AG04449 (cell line): ENCODE measurements at regions not wholly inside any gene's neighbourhood (a gene's known extent, or its start where the extent isn't known, plus 50 kb on each side); places are given as distances from the start of the nearest gene placed in this dataset.

Experiments used
- CTCF ChIA-PET: fragments of 350-600 bp; formaldehyde crosslinking; extraction: SDS; loops from one replicate; lab custom pipeline; 2021; ENCODE audit warnings: antibody characterized with exemption; lab: Yijun Ruan, JAX
- POLR2A ChIA-PET: fragments of 400-600, 350-600 bp; formaldehyde crosslinking; extraction: SDS; loops from one replicate; lab custom pipeline; 2020; ENCODE audit warnings: antibody characterized with exemption, inconsistent platforms; lab: Yijun Ruan, JAX
- DNase-seq: peaks from one replicate; pipeline ENCODE4 v3.0.0-alpha.2; 2010; ENCODE audit warnings: low read depth, low spot score
- H3K4me3 ChIP-seq: 2 replicates; pipeline ENCODE4 v1.5.1; 2011; ENCODE audit warnings: low read depth, mild to moderate bottlenecking, control low read depth, low read length
- TF ChIP-seq, protein P1 (sequence below): IDR thresholded peaks from one replicate; pipeline ENCODE4 v1.5.1; 2011; ENCODE audit warnings: mild to moderate bottlenecking, moderate library complexity, low read length, control low read depth, inconsistent platforms; ENCODE audit not compliant: insufficient read depth; ENCODE audit errors: missing control alignments

- H3K4me3 ChIP-seq: no peak overlapping the region
- DNase-seq: no peak
- POLR2A ChIA-PET: no interaction called here
- CTCF ChIA-PET: no interaction called here
- TF ChIP-seq, protein P1, sequence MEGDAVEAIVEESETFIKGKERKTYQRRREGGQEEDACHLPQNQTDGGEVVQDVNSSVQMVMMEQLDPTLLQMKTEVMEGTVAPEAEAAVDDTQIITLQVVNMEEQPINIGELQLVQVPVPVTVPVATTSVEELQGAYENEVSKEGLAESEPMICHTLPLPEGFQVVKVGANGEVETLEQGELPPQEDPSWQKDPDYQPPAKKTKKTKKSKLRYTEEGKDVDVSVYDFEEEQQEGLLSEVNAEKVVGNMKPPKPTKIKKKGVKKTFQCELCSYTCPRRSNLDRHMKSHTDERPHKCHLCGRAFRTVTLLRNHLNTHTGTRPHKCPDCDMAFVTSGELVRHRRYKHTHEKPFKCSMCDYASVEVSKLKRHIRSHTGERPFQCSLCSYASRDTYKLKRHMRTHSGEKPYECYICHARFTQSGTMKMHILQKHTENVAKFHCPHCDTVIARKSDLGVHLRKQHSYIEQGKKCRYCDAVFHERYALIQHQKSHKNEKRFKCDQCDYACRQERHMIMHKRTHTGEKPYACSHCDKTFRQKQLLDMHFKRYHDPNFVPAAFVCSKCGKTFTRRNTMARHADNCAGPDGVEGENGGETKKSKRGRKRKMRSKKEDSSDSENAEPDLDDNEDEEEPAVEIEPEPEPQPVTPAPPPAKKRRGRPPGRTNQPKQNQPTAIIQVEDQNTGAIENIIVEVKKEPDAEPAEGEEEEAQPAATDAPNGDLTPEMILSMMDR: no peak
Observed at GRCh38 chr6:34616227-34616585, 60.1 kb upstream of the SPDEF start.

DNA sequence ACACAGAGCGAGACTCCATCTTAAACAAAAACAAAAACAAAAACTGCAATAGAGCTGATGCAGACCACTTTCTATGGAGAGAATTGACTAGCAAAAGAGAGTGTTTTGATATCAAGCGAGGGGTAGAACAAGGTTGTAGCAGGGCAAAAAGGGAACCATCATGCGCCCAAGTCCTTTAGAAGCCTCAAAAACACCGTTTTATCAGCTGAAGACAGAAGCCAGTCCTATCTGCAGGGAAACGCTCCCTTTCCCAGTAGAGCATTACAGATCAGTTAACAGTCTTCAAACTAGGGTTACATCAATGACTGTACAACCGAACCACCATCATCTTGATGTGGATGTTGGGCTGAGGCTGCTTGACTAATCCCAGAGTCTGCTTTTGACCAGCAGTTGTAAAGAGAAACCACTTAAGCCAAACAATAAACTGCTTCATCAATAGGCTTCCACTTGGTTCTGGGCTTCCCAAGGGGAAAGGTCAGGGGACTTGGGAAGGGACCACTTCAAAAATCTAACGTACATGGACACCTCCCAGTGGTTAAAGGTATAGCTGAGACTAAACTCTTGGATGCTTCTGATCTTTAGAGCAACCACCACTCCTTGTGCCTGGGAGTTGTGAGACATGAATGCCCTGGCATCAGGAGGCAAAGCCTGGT, 59.6 kb upstream of the SPDEF start:
- TF ChIP-seq, protein P1: no peak
- DNase-seq: no peak
- no peak overlapping the region for H3K4me3 ChIP-seq
- ChIA-PET CTCF (no interaction called here), POLR2A (no interaction called here)

GRCh38 chr6:34610819-34611477, 54.8 kb upstream of the SPDEF start:
- no peak overlapping the region for H3K4me3 ChIP-seq
- ChIA-PET POLR2A (interaction anchor here (0.6 kb wide), 1 partner anchor 46 kb away, joined by 3 read pairs; no protein-coding TSS in a partner anchor), CTCF (interaction anchor here (0.7 to 5.6 kb wide), 15 partner anchors 7 to 823 kb away, joined by 3 to 92 read pairs (median 4); no protein-coding TSS in a partner anchor)
- DNase-seq: peak; percentile 63
- TF ChIP-seq, protein P1: no peak

- TF ChIP-seq, protein P1: no peak
- no peak overlapping the region for H3K4me3 ChIP-seq
- no peak for DNase-seq
- ChIA-PET POLR2A (no interaction called here), CTCF (interaction anchor here (0.7 to 5.6 kb wide), 43 partner anchors 9 to 1019 kb away, joined by 3 to 92 read pairs (median 4); partner anchors contain the start of genes HMGA1, RPS10 and SMIM29)
Observed at GRCh38 chr6:34608321-34609091, 52.4 kb upstream of the SPDEF start.

DNA sequence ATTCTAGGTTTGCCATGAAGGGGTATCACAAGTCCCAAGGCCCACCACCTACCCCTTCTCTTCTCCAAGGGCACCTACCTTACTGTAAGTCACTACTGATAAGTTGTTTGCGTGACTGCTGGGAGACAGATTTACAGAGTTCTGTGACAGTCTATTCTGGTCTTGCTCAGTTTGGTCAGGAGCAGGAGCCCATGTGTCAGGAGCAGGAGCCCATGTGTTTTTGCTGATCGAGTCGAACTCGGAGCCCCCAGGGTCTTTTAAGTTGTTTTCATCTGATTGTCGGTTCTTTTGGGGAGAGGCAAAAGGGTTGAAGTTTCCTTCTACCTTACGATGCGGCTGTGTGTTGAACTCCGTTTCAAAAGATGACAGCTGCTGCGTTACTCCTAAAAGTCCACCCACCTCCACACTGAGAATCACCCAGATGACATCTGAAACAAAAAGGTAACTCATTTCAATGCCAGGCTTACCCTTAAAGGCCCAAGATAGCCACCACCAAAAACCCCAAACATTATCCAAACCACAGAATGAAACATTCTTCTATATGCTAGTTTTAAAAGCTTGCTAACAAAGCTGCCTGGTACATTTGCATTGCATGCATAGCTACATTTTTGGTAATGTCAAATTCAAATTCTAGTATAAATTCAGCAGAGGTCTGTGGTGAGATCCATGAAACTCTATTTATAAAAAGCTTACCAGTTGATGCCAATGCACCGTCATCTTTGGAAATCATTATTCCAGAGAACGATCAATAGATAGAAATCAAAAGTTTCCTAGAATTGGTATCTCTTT, 50.5 kb upstream of the SPDEF start:
- TF ChIP-seq, protein P1: no peak
- DNase-seq: no peak
- no peak overlapping the region for H3K4me3 ChIP-seq
- POLR2A ChIA-PET: interaction anchor here (0.6 kb wide), 2 partner anchors 176 to 1052 kb away, joined by 3 read pairs; no protein-coding TSS in a partner anchor
- CTCF ChIA-PET: interaction anchor here (0.8 to 4.3 kb wide), 8 partner anchors 71 to 444 kb away, joined by 3 to 81 read pairs (median 4); partner anchors contain the start of gene SMIM29
